Astrocyte (in vitro differentiated cells and primary cell): ENCODE measurements at regions not wholly inside any gene's neighbourhood (a gene's known extent, or its start where the extent isn't known, plus 50 kb on each side); places are given as distances from the start of the nearest gene placed in this dataset.

Experiments used
- DNase-seq: peaks from one replicate; pipeline ENCODE4 v3.0.0-alpha.2; 2010; ENCODE audit warnings: low read depth
- FAIRE-seq: peaks from 2 replicates; lab custom pipeline; 2011; peaks lifted over from hg19 to GRCh38; lab: Jason Lieb, UNC
- H2AFZ ChIP-seq: 2 replicates; pipeline ENCODE4 v1.6.0; 2012; ENCODE audit warnings: low read depth, low read length, inconsistent platforms
- H3K27ac ChIP-seq: 2 replicates; pipeline ENCODE4 v1.5.1; 2011; ENCODE audit warnings: low read depth, low read length, inconsistent platforms
- H3K27me3 ChIP-seq: 2 replicates; pipeline ENCODE4 v1.6.0; 2011; ENCODE audit warnings: low read length, inconsistent platforms; ENCODE audit not compliant: insufficient read depth
- H3K36me3 ChIP-seq: 2 replicates; pipeline ENCODE4 v1.5.1; 2011; ENCODE audit warnings: low read length, inconsistent platforms; ENCODE audit not compliant: insufficient read depth
- H3K4me1 ChIP-seq: 2 replicates; pipeline ENCODE4 v1.5.1; 2011; ENCODE audit warnings: low read length, inconsistent platforms; ENCODE audit not compliant: insufficient read depth
- H3K4me2 ChIP-seq: 2 replicates; pipeline ENCODE4 v1.6.0; 2012; ENCODE audit warnings: low read length, inconsistent platforms
- H3K4me3 ChIP-seq: 2 replicates; pipeline ENCODE4 v1.5.1; 2011; ENCODE audit warnings: low read depth, mild to moderate bottlenecking, low read length, inconsistent platforms; ENCODE audit not compliant: insufficient read depth
- H3K79me2 ChIP-seq: 2 replicates; pipeline ENCODE4 v1.6.0; 2012; ENCODE audit warnings: mild to moderate bottlenecking, low read length, inconsistent platforms; ENCODE audit not compliant: insufficient read depth
- H3K9ac ChIP-seq: 2 replicates; pipeline ENCODE4 v1.6.0; 2012; ENCODE audit warnings: mild to moderate bottlenecking, low read length, inconsistent platforms
- H3K9me3 ChIP-seq: 2 replicates; pipeline ENCODE4 v1.5.1; 2012; ENCODE audit warnings: low read depth, mild to moderate bottlenecking, low read length, inconsistent platforms; ENCODE audit not compliant: insufficient read depth
- H4K20me1 ChIP-seq: 2 replicates; pipeline ENCODE4 v1.6.0; 2012; ENCODE audit warnings: low read length, inconsistent platforms; ENCODE audit not compliant: insufficient read depth
- H3K27ac Mint-ChIP-seq: one replicate; pipeline ENCODE4 v1.8.0; 2021; ENCODE audit warnings: mild to moderate bottlenecking, mixed read lengths; ENCODE audit not compliant: unreplicated experiment
- H3K27me3 Mint-ChIP-seq: one replicate; pipeline ENCODE4 v1.8.0; 2021; ENCODE audit warnings: low read depth, mixed read lengths; ENCODE audit not compliant: unreplicated experiment
- H3K36me3 Mint-ChIP-seq: one replicate; pipeline ENCODE4 v1.8.0; 2021; ENCODE audit warnings: low read depth, mixed read lengths; ENCODE audit not compliant: unreplicated experiment
- H3K4me1 Mint-ChIP-seq: one replicate; pipeline ENCODE4 v1.8.0; 2021; ENCODE audit warnings: low read depth, mixed read lengths; ENCODE audit not compliant: unreplicated experiment
- H3K4me3 Mint-ChIP-seq: one replicate; pipeline ENCODE4 v1.8.0; 2021; ENCODE audit warnings: mild to moderate bottlenecking, moderate library complexity, mixed read lengths; ENCODE audit not compliant: unreplicated experiment
- H3K9me3 Mint-ChIP-seq: one replicate; pipeline ENCODE4 v1.8.0; 2021; ENCODE audit warnings: mild to moderate bottlenecking, mixed read lengths; ENCODE audit not compliant: unreplicated experiment
- EZH2 ChIP-seq: IDR thresholded peaks from 2 replicates; pipeline ENCODE4 v1.6.1; 2012; ENCODE audit warnings: mild to moderate bottlenecking, low read length, inconsistent platforms; ENCODE audit not compliant: insufficient read depth
- TF ChIP-seq, protein P1 (sequence below): IDR thresholded peaks from 2 replicates; pipeline ENCODE4 v1.5.1; 2011; ENCODE audit warnings: low read depth, mild to moderate bottlenecking, inconsistent platforms, low read length, moderate library complexity; ENCODE audit not compliant: insufficient read depth

- Histone ChIP-seq H3K4me1 (no peaks in the 10 kb centered on the region), H3K27ac (no peak overlapping the region), H4K20me1 (no peaks in the 10 kb centered on the region), H3K4me3 (no peak overlapping the region), H3K36me3 (no peaks in the 10 kb centered on the region), H2AFZ (no peak overlapping the region), H3K4me2 (no peak overlapping the region), H3K9ac (no peak overlapping the region), H3K79me2 (no peaks in the 10 kb centered on the region), H3K9me3 (no peaks in the 10 kb centered on the region), H3K27me3 (no peaks in the 10 kb centered on the region)
- Mint-ChIP-seq H3K27ac (no peak overlapping the region), H3K27me3 (peaks cover 6% of the 10 kb centered on the region), H3K4me1 (no peaks in the 10 kb centered on the region), H3K36me3 (no peaks in the 10 kb centered on the region), H3K9me3 (peaks cover 2% of the 10 kb centered on the region), H3K4me3 (no peak overlapping the region)
- no peak for FAIRE-seq
- DNase-seq = no peak
- TF ChIP-seq, protein P1, sequence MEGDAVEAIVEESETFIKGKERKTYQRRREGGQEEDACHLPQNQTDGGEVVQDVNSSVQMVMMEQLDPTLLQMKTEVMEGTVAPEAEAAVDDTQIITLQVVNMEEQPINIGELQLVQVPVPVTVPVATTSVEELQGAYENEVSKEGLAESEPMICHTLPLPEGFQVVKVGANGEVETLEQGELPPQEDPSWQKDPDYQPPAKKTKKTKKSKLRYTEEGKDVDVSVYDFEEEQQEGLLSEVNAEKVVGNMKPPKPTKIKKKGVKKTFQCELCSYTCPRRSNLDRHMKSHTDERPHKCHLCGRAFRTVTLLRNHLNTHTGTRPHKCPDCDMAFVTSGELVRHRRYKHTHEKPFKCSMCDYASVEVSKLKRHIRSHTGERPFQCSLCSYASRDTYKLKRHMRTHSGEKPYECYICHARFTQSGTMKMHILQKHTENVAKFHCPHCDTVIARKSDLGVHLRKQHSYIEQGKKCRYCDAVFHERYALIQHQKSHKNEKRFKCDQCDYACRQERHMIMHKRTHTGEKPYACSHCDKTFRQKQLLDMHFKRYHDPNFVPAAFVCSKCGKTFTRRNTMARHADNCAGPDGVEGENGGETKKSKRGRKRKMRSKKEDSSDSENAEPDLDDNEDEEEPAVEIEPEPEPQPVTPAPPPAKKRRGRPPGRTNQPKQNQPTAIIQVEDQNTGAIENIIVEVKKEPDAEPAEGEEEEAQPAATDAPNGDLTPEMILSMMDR = no peak
- TF ChIP-seq EZH2 = no peak
Observed at GRCh38 chr1:82478916-82479315, 678.2 kb downstream of the ADGRL2 start.

DNA sequence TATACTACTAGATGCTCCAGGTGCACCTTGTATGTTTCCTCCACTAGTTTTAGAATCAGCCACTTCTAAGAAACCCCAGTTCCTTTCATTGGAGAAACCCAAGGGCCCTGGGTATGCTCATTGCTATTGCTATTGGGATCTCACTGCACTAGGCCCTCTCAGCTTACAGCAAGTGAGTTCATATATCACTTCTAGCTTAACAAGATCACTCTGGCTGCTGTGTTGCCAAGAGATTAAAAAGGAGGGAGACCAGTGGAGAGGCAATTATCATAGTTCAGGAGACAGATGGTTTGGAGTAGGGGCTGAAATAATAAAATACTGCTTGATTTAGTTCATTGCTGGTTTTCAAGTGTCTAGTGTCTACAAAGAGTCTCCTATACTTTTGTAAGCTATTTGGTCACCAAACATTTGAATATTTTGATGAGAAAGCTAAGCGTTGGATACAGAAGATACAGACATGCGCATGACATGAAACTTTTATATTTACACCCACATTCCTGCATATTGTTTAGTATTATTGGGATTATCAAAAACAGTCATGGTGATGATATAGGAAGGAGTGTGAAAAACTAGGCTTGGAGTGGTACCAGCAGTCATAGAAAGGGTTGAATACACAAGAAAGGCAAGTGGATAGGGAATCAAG lies 671.9 kb downstream of the ADGRL2 start:
- H3K27ac Mint-ChIP-seq = no peak overlapping the region
- no peaks in the 10 kb centered on the region for H3K27me3 Mint-ChIP-seq
- Histone ChIP-seq H3K27me3 (no peaks in the 10 kb centered on the region), H3K79me2 (no peaks in the 10 kb centered on the region), H3K4me2 (no peak overlapping the region), H4K20me1 (no peaks in the 10 kb centered on the region), H3K4me3 (no peak overlapping the region), H3K4me1 (no peaks in the 10 kb centered on the region), H3K9me3 (no peaks in the 10 kb centered on the region), H3K9ac (no peak overlapping the region), H3K36me3 (no peaks in the 10 kb centered on the region), H2AFZ (no peak overlapping the region), H3K27ac (no peak overlapping the region)
- peaks cover 2% of the 10 kb centered on the region for H3K9me3 Mint-ChIP-seq
- H3K36me3 Mint-ChIP-seq = no peaks in the 10 kb centered on the region
- H3K4me3 Mint-ChIP-seq = no peak overlapping the region
- TF ChIP-seq, protein P1 = no peak
- TF ChIP-seq EZH2 = no peak
- DNase-seq = no peak
- H3K4me1 Mint-ChIP-seq = no peaks in the 10 kb centered on the region
- FAIRE-seq = no peak

DNA sequence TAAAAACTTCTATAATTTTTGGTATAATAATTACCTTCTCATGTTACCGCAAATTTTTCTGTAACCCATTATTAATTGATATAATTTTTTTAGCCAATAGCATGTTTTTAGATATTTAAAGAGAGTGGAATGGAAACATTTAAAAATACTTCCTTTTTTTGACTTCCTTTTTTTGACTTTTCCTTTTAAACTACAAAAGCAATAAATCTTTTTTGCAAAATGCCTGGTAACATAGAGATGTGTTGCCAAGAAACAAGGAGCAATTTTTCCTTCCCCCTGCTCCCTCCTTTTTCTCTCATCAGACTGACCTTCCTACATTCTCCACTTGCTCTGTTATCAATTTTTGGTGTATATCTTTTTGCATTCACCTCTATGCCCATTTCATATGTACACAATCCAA lies 666.2 kb downstream of the ADGRL2 start:
- no peak for TF ChIP-seq EZH2
- TF ChIP-seq, protein P1 = no peak
- no peak overlapping the region for H2AFZ ChIP-seq
- FAIRE-seq (no peak), DNase-seq (no peak)
- no peaks in the 10 kb centered on the region for H3K36me3 ChIP-seq
- peaks cover 8% of the 10 kb centered on the region for H3K4me1 ChIP-seq
- Mint-ChIP-seq H3K36me3 (no peaks in the 10 kb centered on the region), H3K4me3 (no peak overlapping the region), H3K27ac (no peak overlapping the region), H3K9me3 (no peaks in the 10 kb centered on the region), H3K27me3 (no peaks in the 10 kb centered on the region), H3K4me1 (peaks cover 5% of the 10 kb centered on the region)
- no peaks in the 10 kb centered on the region for H3K9me3 ChIP-seq
- H4K20me1 ChIP-seq = no peaks in the 10 kb centered on the region
- no peaks in the 10 kb centered on the region for H3K27me3 ChIP-seq
- H3K27ac ChIP-seq = no peak overlapping the region
- no peak overlapping the region for H3K4me2 ChIP-seq
- H3K79me2 ChIP-seq = no peaks in the 10 kb centered on the region
- H3K9ac ChIP-seq = no peak overlapping the region
- H3K4me3 ChIP-seq = no peak overlapping the region
